Body of pancreas (tissue), 4 donors: ENCODE measurements at regions not wholly inside any gene's neighbourhood (a gene's known extent, or its start where the extent isn't known, plus 50 kb on each side); places are given as distances from the start of the nearest gene placed in this dataset.

Experiments
- ATAC-seq: fragments of 150-250 bp; one replicate; pipeline ENCODE4 v1.9.1; 2016
- DNase-seq, 4 donors: peaks; one replicate each; pipeline ENCODE4 v3.0.0-alpha.2; 2019
- H3K27ac ChIP-seq, 4 donors: fragments of 200-600 bp; sonication (generic); 1 replicate in 3 of 4; 2 replicates in 1 of 4; pipeline versions ENCODE4 v1.5.1 to v1.6.1; 2016 to 2019; ENCODE audit warnings: mild to moderate bottlenecking in 1 of 4, mixed read lengths in 1 of 4, moderate library complexity in 1 of 4
- H3K27me3 ChIP-seq, 2 donors: fragments of 200-600 bp; sonication (generic); one replicate each; pipeline ENCODE4 v1.6.0; 2016; ENCODE audit warnings: mild to moderate bottlenecking in 1 of 2
- H3K36me3 ChIP-seq, 2 donors: fragments of 200-600 bp; sonication (generic); replicated peaks in 1 of 2; 2 replicates each; pipeline ENCODE4 v1.5.1; 2016; ENCODE audit warnings: low read depth in 2 of 2; ENCODE audit not compliant: insufficient read depth in 1 of 2
- H3K4me1 ChIP-seq: fragments of 200-600 bp; sonication (generic); one replicate; pipeline ENCODE4 v1.6.0; 2016
- H3K4me3 ChIP-seq, 2 donors: fragments of 200-600 bp; sonication (generic); 1 replicate in 1 of 2; 2 replicates in 1 of 2; pipeline ENCODE4 v1.5.1; 2016 to 2019
- H3K9me3 ChIP-seq, 3 donors: fragments of 200-600 bp; sonication (generic); 1 replicate in 2 of 3; 2 replicates in 1 of 3; pipeline ENCODE4 v1.5.1; 2016
- POLR2A ChIP-seq, 3 donors: fragments of 450-650 bp; IDR thresholded peaks; one replicate each; pipeline ENCODE4 v1.6.1; 2016; ENCODE audit warnings: antibody characterized with exemption in 3 of 3, mild to moderate bottlenecking in 2 of 3
- WGBS, 2 donors: methylation state at CpG; one replicate each; pipeline ENCODE4 v1.1.5; 2017; 5-methylcytosine and 5-hydroxymethylcytosine counted together
- intact Hi-C: fragments of 100-400 bp; cut with DNase I; formaldehyde crosslinking; loops from one replicate; pipeline ENCODE4 v1.15.1; 2023
- TF ChIP-seq, protein P1 (sequence below), 7 experiments: fragments of 450-650 bp in 4 of 7; fragments of 200-600 bp in 3 of 7; sonication (generic) in 3 of 7; IDR thresholded peaks; one replicate each; pipeline ENCODE4 v1.5.1; 2016 to 2019; ENCODE audit warnings: antibody characterized with exemption in 7 of 7

DNA sequence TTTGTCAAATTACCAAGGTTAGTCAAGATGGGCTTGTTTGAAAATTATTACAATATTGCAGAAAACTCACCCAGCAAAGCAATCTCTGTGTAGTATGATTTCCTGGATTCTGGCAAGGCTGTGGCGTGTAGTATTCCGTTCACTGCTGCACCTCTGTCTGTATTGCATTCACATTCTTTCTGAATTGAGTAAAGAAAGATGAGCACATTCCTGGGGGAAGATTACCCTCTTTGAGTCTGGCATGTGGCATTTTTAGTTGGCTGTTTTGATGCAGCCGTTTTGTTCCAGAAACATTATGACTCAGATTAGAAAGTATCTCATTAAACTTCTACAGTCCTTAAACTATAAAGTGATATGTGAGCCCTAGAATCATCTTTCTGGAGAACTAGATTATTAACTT is 197.7 kb downstream of the TENT4A start:
- Histone ChIP-seq H3K27ac (no peak overlapping the region), H3K4me1 (no peaks in the 10 kb centered on the region), H3K27me3 (no peaks in the 10 kb centered on the region), H3K4me3 (no peak overlapping the region), H3K36me3 (no peaks in the 10 kb centered on the region), H3K9me3 (no peaks in the 10 kb centered on the region)
- intact Hi-C loops: no loop called here
- TF ChIP-seq, protein P1, sequence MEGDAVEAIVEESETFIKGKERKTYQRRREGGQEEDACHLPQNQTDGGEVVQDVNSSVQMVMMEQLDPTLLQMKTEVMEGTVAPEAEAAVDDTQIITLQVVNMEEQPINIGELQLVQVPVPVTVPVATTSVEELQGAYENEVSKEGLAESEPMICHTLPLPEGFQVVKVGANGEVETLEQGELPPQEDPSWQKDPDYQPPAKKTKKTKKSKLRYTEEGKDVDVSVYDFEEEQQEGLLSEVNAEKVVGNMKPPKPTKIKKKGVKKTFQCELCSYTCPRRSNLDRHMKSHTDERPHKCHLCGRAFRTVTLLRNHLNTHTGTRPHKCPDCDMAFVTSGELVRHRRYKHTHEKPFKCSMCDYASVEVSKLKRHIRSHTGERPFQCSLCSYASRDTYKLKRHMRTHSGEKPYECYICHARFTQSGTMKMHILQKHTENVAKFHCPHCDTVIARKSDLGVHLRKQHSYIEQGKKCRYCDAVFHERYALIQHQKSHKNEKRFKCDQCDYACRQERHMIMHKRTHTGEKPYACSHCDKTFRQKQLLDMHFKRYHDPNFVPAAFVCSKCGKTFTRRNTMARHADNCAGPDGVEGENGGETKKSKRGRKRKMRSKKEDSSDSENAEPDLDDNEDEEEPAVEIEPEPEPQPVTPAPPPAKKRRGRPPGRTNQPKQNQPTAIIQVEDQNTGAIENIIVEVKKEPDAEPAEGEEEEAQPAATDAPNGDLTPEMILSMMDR (IDR thresholded peaks at IDR 0.05): no peak
- TF ChIP-seq POLR2A (IDR thresholded peaks at IDR 0.05): no peak
- WGBS, 2 donors: 61 to 68% methylated on average over 3 of the region's 3 CpGs
- DNase-seq (no peak), ATAC-seq (no peak)

DNA sequence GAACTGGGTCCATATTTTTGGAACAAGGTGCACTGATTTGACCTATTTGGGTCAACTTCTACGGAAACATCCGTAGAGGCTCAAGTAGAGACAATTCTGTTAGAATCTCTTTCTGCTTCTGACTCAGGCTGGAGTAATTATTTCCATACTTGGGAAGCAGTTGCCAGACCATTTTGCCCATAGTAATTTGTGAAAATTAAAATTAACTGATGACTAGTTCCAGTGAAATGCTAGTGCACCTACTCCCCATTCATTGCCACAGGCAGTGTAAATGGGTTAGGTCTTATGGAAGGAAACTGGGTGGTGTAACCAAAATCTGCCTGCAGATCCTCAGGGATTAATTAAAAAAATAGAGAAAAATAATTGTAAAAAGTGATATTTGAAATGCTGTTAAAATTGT is 201.1 kb downstream of the TENT4A start:
- Histone ChIP-seq H3K4me1 (no peaks in the 10 kb centered on the region), H3K36me3 (no peaks in the 10 kb centered on the region), H3K27me3 (no peaks in the 10 kb centered on the region), H3K27ac (no peak overlapping the region), H3K9me3 (no peaks in the 10 kb centered on the region), H3K4me3 (no peak overlapping the region)
- no peak for ATAC-seq
- DNase-seq: no peak
- 95 to 98% methylated on average over 2 of the region's 2 CpGs for WGBS, 2 donors
- TF ChIP-seq POLR2A (IDR thresholded peaks at IDR 0.05): no peak
- TF ChIP-seq, protein P1 (IDR thresholded peaks at IDR 0.05): no peak
- intact Hi-C loops: no loop called here

DNA sequence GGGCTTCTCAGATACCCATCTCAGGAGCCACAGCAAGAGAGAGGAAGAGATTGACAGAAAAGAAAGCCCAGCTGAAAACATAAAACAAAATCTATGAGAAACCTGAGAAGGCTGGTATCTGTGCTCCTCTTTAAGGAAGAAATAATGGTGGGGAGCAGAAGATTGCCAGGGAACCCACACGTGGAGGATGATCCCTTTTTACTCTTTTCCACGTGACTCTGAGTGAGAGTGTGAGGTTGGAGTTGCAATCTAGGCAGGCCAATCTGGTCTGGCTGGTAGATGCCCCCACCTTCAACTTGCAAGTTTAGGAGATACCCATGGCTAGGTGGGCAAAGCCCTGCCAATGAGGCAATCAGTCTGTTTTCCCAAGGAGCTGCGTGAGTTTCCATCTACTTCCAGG is 202.3 kb downstream of the TENT4A start:
- DNase-seq: no peak

GRCh38 chr5:6918255-6918654 is 205.0 kb downstream of the TENT4A start:
- intact Hi-C loops: no loop called here
- 85 to 87% methylated on average over 5 of the region's 5 CpGs for WGBS, 2 donors
- TF ChIP-seq, protein P1 (IDR thresholded peaks at IDR 0.05): no peak
- no peak for TF ChIP-seq POLR2A (IDR thresholded peaks at IDR 0.05)
- H3K4me1 ChIP-seq: no peaks in the 10 kb centered on the region
- no peaks in the 10 kb centered on the region for H3K36me3 ChIP-seq
- no peak for ATAC-seq
- H3K27me3 ChIP-seq: no peaks in the 10 kb centered on the region
- H3K9me3 ChIP-seq: no peaks in the 10 kb centered on the region
- no peak overlapping the region for H3K4me3 ChIP-seq
- no peak overlapping the region for H3K27ac ChIP-seq
- no peak for DNase-seq

More for the DNA sequence above, 202.3 kb downstream of the TENT4A start:
- H3K27me3 ChIP-seq: no peaks in the 10 kb centered on the region
- WGBS, 2 donors: 64 to 65% methylated on average over 3 of the region's 3 CpGs
- H3K36me3 ChIP-seq: no peaks in the 10 kb centered on the region
- no peak overlapping the region for H3K4me3 ChIP-seq
- intact Hi-C loops: no loop called here
- no peak overlapping the region for H3K27ac ChIP-seq
- no peak for TF ChIP-seq POLR2A (IDR thresholded peaks at IDR 0.05)
- TF ChIP-seq, protein P1 (IDR thresholded peaks at IDR 0.05): no peak
- no peak for ATAC-seq
- no peaks in the 10 kb centered on the region for H3K9me3 ChIP-seq
- H3K4me1 ChIP-seq: no peaks in the 10 kb centered on the region

- Histone ChIP-seq H3K27ac (no peak overlapping the region), H3K36me3 (no peaks in the 10 kb centered on the region), H3K9me3 (no peaks in the 10 kb centered on the region), H3K4me3 (no peak overlapping the region), H3K4me1 (no peaks in the 10 kb centered on the region), H3K27me3 (no peaks in the 10 kb centered on the region)
- intact Hi-C loops: no loop called here
- WGBS, 2 donors: 71 to 72% methylated on average over 6 of the region's 6 CpGs
- ATAC-seq (no peak), DNase-seq (no peak)
- TF ChIP-seq POLR2A (IDR thresholded peaks at IDR 0.05): no peak
Observed at GRCh38 chr5:6920628-6921256, 207.5 kb downstream of the TENT4A start.
